ENCODE measurements at regions not wholly inside any gene's neighbourhood (a gene's known extent, or its start where the extent isn't known, plus 50 kb on each side); places are given as distances from the start of the nearest gene placed in this dataset.

DNA sequence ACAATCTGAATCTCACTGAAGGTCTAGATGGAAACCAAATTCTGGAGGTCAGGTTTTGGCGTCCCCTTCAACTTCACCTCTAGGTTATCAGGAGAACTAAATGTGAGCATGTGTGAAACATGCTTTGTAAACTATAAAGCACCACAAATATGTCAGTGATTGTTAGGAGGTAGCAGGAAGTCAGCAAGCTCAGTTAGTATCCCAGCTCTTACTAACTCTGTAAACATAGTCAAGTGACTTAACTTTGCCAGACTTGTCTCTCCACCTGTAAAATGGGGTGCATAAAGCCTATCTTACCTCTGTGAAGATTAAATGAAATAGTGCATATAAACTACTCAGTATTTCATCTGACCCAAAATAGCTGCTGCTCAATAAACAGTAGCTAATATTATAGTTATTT, 121.5 kb downstream of the INSIG2 start:
- Mint-ChIP-seq H3K36me3 (ENCODE audit: insufficient read depth) (no peaks in the 10 kb centered on the region), H3K9me3 (no peaks in the 10 kb centered on the region), H3K27me3 (peaks cover 50 to 54% of the 10 kb centered on the region in 2 donors), H3K4me3 (no peak overlapping the region), H3K4me1 (ENCODE audit: low read depth in 2 of 2) (no peaks in the 10 kb centered on the region), H3K27ac (no peak overlapping the region)
- ATAC-seq (replicated peaks): no peak
- no peak for DNase-seq

GRCh38 chr2:118207889-118208288, 119.6 kb downstream of the INSIG2 start:
- no peak for ATAC-seq (replicated peaks)
- Mint-ChIP-seq H3K4me3 (no peak overlapping the region), H3K27me3 (peaks cover 60 to 68% of the 10 kb centered on the region in 2 donors), H3K36me3 (ENCODE audit: insufficient read depth) (no peaks in the 10 kb centered on the region), H3K4me1 (ENCODE audit: low read depth in 2 of 2) (peaks cover 3% of the 10 kb centered on the region in 2 donors), H3K27ac (no peak overlapping the region), H3K9me3 (no peaks in the 10 kb centered on the region)
- no peak for DNase-seq

GRCh38 chr2:118202707-118203303, 114.5 kb downstream of the INSIG2 start:
- Mint-ChIP-seq H3K27me3 (peaks cover 31 to 57% of the 10 kb centered on the region in 2 donors), H3K36me3 (ENCODE audit: insufficient read depth) (peaks cover 3% of the 10 kb centered on the region), H3K4me3 (peak overlapping the region; percentile 0 to 44), H3K27ac (no peak overlapping the region), H3K9me3 (no peaks in the 10 kb centered on the region), H3K4me1 (ENCODE audit: low read depth in 2 of 2) (peaks cover 4 to 5% of the 10 kb centered on the region in 2 donors)
- DNase-seq: peak; percentile 37 to 55 (median 54)
- peak; percentile 89 for ATAC-seq (replicated peaks)

DNA sequence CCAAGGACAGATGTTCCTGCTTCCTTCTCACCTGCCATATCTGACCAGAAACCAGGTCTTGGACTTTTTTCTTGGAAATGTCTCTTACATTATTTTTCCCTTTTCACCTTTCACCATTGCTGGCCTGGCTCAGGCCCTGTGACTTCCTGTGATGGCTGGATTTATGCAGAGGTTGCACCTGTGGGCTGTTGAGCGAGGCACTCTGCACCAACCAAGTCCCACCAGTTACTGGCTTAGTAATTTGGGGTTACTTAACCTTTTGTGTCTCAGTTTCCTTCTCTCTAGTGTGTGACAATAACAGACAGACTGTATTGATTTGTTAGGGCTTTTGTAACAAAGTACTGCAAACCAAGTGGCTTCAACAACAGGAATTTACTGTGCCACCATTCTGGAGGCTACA, 110.0 kb downstream of the INSIG2 start:
- no peak for DNase-seq
- H3K27me3 Mint-ChIP-seq: peaks cover 12 to 23% of the 10 kb centered on the region in 2 donors
- H3K36me3 Mint-ChIP-seq (ENCODE audit: insufficient read depth): peaks cover 3% of the 10 kb centered on the region
- peaks cover 4 to 5% of the 10 kb centered on the region in 2 donors for H3K4me1 Mint-ChIP-seq (ENCODE audit: low read depth in 2 of 2)
- ATAC-seq (replicated peaks): no peak
- H3K4me3 Mint-ChIP-seq: no peak overlapping the region
- no peaks in the 10 kb centered on the region for H3K9me3 Mint-ChIP-seq
- H3K27ac Mint-ChIP-seq: no peak overlapping the region

DNA sequence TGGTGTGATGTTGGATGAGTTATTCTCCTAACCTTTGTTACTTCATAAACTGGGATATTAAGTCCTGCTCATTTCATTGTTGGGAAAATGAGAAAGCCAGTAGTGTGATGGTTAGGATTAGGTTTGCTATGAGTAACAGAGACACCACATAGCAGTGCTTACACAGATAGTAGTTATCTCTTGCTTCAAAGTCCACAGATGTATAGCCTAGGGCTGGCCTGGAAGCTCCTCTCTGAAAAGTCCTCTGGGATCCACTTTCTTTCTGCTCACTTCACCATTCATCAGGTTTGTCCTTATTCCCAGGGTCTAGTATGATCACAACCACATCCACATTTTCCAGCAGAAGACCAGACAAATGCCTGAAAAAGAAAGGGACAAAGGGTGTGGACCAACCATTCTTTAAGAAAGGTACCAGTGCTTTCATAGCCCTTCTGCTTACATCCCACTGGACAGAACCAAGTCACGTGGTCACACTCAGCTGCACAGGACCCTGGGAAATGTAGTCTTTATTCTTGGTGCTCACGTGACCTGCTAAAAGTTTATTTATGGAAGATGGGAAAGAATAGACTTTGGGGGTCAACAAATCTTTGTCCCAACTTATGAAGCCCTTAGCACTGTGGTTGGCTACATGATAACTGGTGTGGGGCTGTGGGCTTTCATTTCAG, 108.9 kb downstream of the INSIG2 start:
- DNase-seq: no peak
- no peak overlapping the region for H3K27ac Mint-ChIP-seq
- no peaks in the 10 kb centered on the region for H3K9me3 Mint-ChIP-seq
- H3K36me3 Mint-ChIP-seq (ENCODE audit: insufficient read depth): peaks cover 3% of the 10 kb centered on the region
- ATAC-seq (replicated peaks): no peak
- H3K4me3 Mint-ChIP-seq: no peak overlapping the region
- H3K27me3 Mint-ChIP-seq: peaks cover 7 to 13% of the 10 kb centered on the region in 2 donors
- H3K4me1 Mint-ChIP-seq (ENCODE audit: low read depth in 2 of 2): no peaks in the 10 kb centered on the region

DNA sequence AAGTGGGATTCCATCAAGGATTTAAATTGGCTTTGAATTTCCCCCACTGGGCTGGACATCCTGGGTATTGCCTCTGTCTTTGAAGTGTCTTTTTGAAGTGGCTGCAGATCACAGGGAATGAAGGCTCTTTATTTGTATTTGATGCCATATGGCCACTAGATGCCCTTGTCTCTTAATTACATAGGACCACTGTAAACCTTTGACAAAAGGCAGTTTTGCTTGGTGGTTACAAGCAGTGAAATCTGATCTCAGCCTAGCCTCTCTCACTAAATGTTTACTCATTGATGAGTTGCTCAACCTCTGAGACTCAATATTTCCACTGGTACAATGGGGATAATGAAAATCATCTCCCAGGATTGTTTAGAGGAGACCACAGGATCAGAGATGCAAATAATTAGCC, 102.2 kb downstream of the INSIG2 start:
- Mint-ChIP-seq H3K36me3 (ENCODE audit: insufficient read depth) (peaks cover 6% of the 10 kb centered on the region), H3K4me3 (no peak overlapping the region), H3K27me3 (peaks cover 0 to 5% of the 10 kb centered on the region in 2 donors), H3K27ac (no peak overlapping the region), H3K4me1 (ENCODE audit: low read depth in 2 of 2) (peaks cover 5 to 16% of the 10 kb centered on the region in 2 donors), H3K9me3 (no peaks in the 10 kb centered on the region)
- DNase-seq: no peak
- no peak for ATAC-seq (replicated peaks)

- Mint-ChIP-seq H3K27me3 (peaks cover 0 to 5% of the 10 kb centered on the region in 2 donors), H3K27ac (peak overlapping the region; percentile 89), H3K4me3 (peak overlapping the region; percentile 85 to 87), H3K36me3 (ENCODE audit: insufficient read depth) (peaks cover 6% of the 10 kb centered on the region), H3K4me1 (ENCODE audit: low read depth in 2 of 2) (peaks cover 12 to 21% of the 10 kb centered on the region in 2 donors), H3K9me3 (no peaks in the 10 kb centered on the region)
- DNase-seq (no peak), ATAC-seq (replicated peaks) (no peak)
Measured at GRCh38 chr2:118186858-118187254, 98.6 kb downstream of the INSIG2 start.

DNA sequence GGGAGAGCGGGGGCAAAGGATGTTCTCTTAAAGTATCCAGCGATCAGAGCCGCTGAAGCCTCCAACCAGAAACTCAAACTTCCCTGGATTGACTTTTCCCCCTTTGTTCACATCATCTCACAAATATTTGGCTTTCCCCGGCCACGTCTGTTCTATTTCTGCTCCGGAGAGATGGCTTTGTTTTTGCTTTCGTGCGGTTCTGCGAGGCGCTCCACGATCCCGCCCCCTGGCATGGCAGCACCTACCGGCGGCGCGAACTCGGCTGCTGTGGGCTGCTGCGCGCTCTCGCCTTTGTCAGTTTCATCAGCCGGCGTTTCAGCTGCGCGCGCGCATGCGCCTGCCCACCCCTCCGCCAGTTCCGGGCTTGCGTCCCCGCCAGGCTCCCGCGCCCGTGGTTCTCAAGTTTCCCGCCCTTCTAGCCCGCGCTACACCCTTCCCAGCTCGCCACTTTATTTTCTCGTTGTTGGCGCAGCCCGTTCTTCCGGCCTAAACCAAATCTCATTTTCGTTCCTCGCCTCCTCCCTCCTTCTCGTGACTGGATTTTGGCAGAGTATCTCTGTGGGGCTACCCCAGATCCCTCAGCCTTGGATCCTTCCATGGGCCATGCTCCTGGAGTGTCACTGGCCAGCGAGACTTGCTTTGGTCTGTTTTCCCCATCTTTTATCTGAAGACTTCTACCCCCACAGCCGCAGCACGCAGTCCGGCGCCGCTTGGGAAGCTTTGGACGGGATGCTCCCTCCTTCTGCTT, 98.0 kb downstream of the INSIG2 start:
- H3K9me3 Mint-ChIP-seq: no peaks in the 10 kb centered on the region
- peaks cover 6% of the 10 kb centered on the region for H3K36me3 Mint-ChIP-seq (ENCODE audit: insufficient read depth)
- peaks cover 12 to 21% of the 10 kb centered on the region in 2 donors for H3K4me1 Mint-ChIP-seq (ENCODE audit: low read depth in 2 of 2)
- DNase-seq (peak; percentile 76 to 83 (median 78)), ATAC-seq (replicated peaks) (peak; percentile 92)
- peak overlapping the region; percentile 85 to 87 for H3K4me3 Mint-ChIP-seq
- H3K27ac Mint-ChIP-seq: peak overlapping the region; percentile 89
- peaks cover 0 to 2% of the 10 kb centered on the region in 2 donors for H3K27me3 Mint-ChIP-seq

DNA sequence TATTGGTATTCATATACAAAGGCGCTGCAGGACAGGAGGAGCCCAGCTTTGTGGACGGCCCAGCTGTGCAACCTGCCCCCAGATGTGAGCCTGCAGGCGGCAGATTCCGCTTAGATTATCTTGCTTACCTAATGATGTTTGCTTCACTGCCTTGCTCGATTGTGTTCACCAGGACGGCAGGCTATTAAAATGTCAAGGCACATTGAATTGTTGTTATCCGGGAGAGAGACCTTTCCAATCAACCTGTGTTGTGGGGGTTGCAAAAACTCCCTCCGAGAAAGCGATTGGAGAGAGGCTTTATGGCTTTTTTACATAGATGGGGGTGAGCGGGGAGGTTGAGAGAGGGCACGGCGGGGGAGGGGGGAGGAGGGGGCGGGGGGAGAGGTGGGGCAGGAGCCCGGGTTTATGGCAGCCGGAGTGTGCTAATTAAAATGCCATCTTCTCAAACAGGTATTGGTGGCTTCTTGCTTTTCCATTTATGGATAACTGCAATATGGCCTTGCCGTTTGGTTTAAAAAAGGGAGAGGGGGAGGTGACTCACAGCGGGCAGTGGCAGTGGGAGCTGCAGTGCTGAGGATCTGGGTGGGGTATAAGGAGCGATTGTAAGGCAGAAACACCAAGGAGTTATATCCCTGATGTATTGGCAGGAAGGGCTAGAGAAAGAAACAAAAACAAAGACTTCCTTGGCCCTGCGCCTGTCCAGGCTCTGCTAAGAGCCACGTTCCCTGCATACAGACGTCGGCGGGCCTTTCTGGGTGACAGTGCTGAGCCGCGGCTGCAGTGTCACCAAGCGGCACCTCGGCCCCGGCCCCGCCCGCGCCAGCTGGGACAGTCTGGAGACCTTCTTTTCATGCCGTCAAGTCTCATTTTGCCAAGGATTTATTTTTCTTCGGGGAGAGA, 97.2 kb downstream of the INSIG2 start:
- Mint-ChIP-seq H3K4me1 (ENCODE audit: low read depth in 2 of 2) (peaks cover 12 to 21% of the 10 kb centered on the region in 2 donors), H3K36me3 (ENCODE audit: insufficient read depth) (peaks cover 6% of the 10 kb centered on the region), H3K4me3 (peak overlapping the region; percentile 85 to 87), H3K27ac (peak overlapping the region; percentile 89), H3K27me3 (no peaks in the 10 kb centered on the region), H3K9me3 (no peaks in the 10 kb centered on the region)
- peak; percentile 73 for ATAC-seq (replicated peaks)
- DNase-seq: peak; percentile 29 to 39 (median 39)

GRCh38 chr2:118183381-118183780, 95.1 kb downstream of the INSIG2 start:
- Mint-ChIP-seq H3K4me1 (ENCODE audit: low read depth in 2 of 2) (peaks cover 12 to 21% of the 10 kb centered on the region in 2 donors), H3K9me3 (no peaks in the 10 kb centered on the region), H3K4me3 (no peak overlapping the region), H3K27ac (no peak overlapping the region), H3K27me3 (peaks cover 0 to 4% of the 10 kb centered on the region in 2 donors), H3K36me3 (ENCODE audit: insufficient read depth) (peaks cover 9% of the 10 kb centered on the region)
- no peak for ATAC-seq (replicated peaks)
- no peak for DNase-seq

GRCh38 chr2:118179445-118179844, 91.2 kb downstream of the INSIG2 start:
- Mint-ChIP-seq H3K27ac (no peak overlapping the region), H3K36me3 (ENCODE audit: insufficient read depth) (peaks cover 3% of the 10 kb centered on the region), H3K27me3 (peaks cover 11 to 15% of the 10 kb centered on the region in 2 donors), H3K4me3 (no peak overlapping the region), H3K9me3 (no peaks in the 10 kb centered on the region), H3K4me1 (ENCODE audit: low read depth in 2 of 2) (peaks cover 0 to 2% of the 10 kb centered on the region in 2 donors)
- no peak for DNase-seq
- ATAC-seq (replicated peaks): no peak

- H3K36me3 Mint-ChIP-seq (ENCODE audit: insufficient read depth): peaks cover 3% of the 10 kb centered on the region
- ATAC-seq (replicated peaks) (no peak), DNase-seq (no peak)
- H3K27me3 Mint-ChIP-seq: peaks cover 11 to 20% of the 10 kb centered on the region in 2 donors
- no peak overlapping the region for H3K4me3 Mint-ChIP-seq
- H3K9me3 Mint-ChIP-seq: no peaks in the 10 kb centered on the region
- H3K27ac Mint-ChIP-seq: no peak overlapping the region
- peaks cover 0 to 2% of the 10 kb centered on the region in 2 donors for H3K4me1 Mint-ChIP-seq (ENCODE audit: low read depth in 2 of 2)
Measured at GRCh38 chr2:118177884-118178283, 89.6 kb downstream of the INSIG2 start.

- no peak for DNase-seq
- ATAC-seq (replicated peaks): no peak
- H3K4me1 Mint-ChIP-seq (ENCODE audit: low read depth in 2 of 2): peaks cover 0 to 2% of the 10 kb centered on the region in 2 donors
- H3K36me3 Mint-ChIP-seq (ENCODE audit: insufficient read depth): peaks cover 3% of the 10 kb centered on the region
- no peak overlapping the region for H3K4me3 Mint-ChIP-seq
- no peak overlapping the region for H3K27ac Mint-ChIP-seq
- H3K9me3 Mint-ChIP-seq: no peaks in the 10 kb centered on the region
- H3K27me3 Mint-ChIP-seq: peaks cover 11 to 20% of the 10 kb centered on the region in 2 donors
Measured at GRCh38 chr2:118177318-118177717, 89.0 kb downstream of the INSIG2 start.

Measured in effector memory CD8-positive, alpha-beta T cell (primary cell).